ENCODE measurements at regions not wholly inside any gene's neighbourhood (a gene's known extent, or its start where the extent isn't known, plus 50 kb on each side); places are given as distances from the start of the nearest gene placed in this dataset.

DNA sequence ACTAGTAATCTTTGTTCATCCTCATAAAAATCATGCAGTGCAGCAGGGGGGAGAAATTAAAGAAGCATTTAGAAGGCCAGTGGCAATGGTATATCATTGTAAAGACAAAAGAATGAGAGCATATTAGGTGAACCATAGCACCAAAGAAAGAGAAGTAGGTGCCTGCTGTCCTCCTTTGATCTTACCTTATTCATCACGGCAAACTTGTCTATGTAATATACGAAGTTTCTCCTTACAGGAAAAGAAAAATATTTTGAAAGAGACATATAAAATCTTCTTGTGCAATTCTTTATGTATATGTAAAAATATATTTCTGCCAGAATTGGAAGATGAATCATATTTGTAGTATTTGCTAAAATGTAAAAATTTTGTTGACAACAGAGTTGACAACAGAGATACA, 411.3 kb upstream of the ARRDC3 start:
- no peak for TF ChIP-seq POLR2A (IDR thresholded peaks at IDR 0.05; ENCODE audit: low read length)
- TF ChIP-seq GATA1 (IDR thresholded peaks at IDR 0.05; ENCODE audit: low read depth, low read length): no peak
